ENCODE measurements at regions not wholly inside any gene's neighbourhood (a gene's known extent, or its start where the extent isn't known, plus 50 kb on each side); places are given as distances from the start of the nearest gene placed in this dataset.

GRCh38 chr2:175872005-175872348, 130.1 kb downstream of the LNPK start:
- TF ChIP-seq, protein P1, sequence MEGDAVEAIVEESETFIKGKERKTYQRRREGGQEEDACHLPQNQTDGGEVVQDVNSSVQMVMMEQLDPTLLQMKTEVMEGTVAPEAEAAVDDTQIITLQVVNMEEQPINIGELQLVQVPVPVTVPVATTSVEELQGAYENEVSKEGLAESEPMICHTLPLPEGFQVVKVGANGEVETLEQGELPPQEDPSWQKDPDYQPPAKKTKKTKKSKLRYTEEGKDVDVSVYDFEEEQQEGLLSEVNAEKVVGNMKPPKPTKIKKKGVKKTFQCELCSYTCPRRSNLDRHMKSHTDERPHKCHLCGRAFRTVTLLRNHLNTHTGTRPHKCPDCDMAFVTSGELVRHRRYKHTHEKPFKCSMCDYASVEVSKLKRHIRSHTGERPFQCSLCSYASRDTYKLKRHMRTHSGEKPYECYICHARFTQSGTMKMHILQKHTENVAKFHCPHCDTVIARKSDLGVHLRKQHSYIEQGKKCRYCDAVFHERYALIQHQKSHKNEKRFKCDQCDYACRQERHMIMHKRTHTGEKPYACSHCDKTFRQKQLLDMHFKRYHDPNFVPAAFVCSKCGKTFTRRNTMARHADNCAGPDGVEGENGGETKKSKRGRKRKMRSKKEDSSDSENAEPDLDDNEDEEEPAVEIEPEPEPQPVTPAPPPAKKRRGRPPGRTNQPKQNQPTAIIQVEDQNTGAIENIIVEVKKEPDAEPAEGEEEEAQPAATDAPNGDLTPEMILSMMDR (IDR thresholded peaks at IDR 0.05; ENCODE audit: insufficient read depth, low read length) = no peak
- no peak for TF ChIP-seq POLR2AphosphoS5 (IDR thresholded peaks at IDR 0.05; ENCODE audit: low read depth)
- TF ChIP-seq GABPA (IDR thresholded peaks at IDR 0.05; ENCODE audit: low read depth) = no peak
- no peak for TF ChIP-seq REST (IDR thresholded peaks at IDR 0.05; ENCODE audit: insufficient replicate concordance, low read depth)

All from HL-60 (cell line).